HAP-1 (cell line): ENCODE measurements at regions not wholly inside any gene's neighbourhood (a gene's known extent, or its start where the extent isn't known, plus 50 kb on each side); places are given as distances from the start of the nearest gene placed in this dataset.
"Not testable (repeated sequence)": the region's sequence is repeated elsewhere in the genome, so short reads cannot be mapped to it uniquely, and the experiment has no call there.

Source experiments
- DNase-seq, 2 experiments: peaks; one replicate each; pipeline ENCODE4 v3.0.0-alpha.2; 2016 to 2020; ENCODE audit warnings: low spot score in 2 of 2
- H3K27me3 ChIP-seq: fragments of 250-450 bp; sonication (Bioruptor Pico); 2 replicates; pipeline ENCODE4 v1.5.1; 2020; ENCODE audit warnings: low read depth, mild to moderate bottlenecking, moderate library complexity
- H3K36me3 ChIP-seq: fragments of 250-450 bp; sonication (Bioruptor Pico); replicated peaks from 2 replicates; pipeline ENCODE4 v1.5.1; 2020; ENCODE audit warnings: mild to moderate bottlenecking
- H3K4me1 ChIP-seq: fragments of 250-450 bp; sonication (Bioruptor Pico); 2 replicates; pipeline ENCODE4 v1.5.1; 2020; ENCODE audit warnings: mild to moderate bottlenecking
- H3K4me3 ChIP-seq: fragments of 250-450 bp; sonication (Bioruptor Pico); 2 replicates; pipeline ENCODE4 v1.5.1; 2020; ENCODE audit warnings: mild to moderate bottlenecking, moderate library complexity
- H3K9me3 ChIP-seq: fragments of 250-450 bp; sonication (Bioruptor Pico); 2 replicates; pipeline ENCODE4 v1.5.1; 2020; ENCODE audit warnings: mild to moderate bottlenecking, moderate library complexity
- in situ Hi-C: fragments of 300-500 bp; cut with MboI; formaldehyde crosslinking; loops from 3 replicates; pipeline ENCODE4 v1.14.3; 2020; ENCODE audit warnings: low sequenced_read_pairs, inconsistent platforms, mixed read lengths

DNA sequence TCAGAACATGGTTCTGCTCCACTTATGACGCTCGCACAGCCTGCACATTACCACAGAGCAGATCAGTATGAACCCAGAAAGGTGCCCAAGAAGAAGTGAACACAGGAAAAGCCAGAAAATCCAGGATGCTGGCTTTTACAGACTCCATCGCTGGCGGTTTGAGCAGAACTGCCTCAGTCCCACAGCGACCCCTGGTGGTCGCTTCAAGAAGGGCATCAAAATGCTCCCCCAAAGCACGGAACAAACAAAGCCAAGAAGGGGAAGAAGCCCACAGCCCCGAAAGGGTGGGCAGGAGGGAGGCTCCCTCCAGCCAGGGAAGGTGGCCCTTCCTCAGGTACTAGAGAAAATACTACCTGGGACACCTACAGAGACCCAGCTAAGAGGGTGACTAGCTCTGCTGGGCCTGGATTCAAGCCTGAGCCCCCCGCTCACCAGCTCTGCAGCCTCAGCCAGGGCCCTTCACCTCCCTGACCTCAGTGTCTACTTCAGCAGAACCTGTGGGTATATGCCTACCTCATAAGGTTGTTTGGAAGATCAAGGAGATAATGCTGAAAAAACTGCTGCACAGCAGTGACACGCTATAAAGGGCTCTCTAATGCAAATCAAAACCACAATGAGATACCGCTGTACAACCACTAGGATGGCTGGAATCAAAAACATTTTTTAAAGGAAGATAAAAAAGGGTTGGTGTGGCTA is 98.1 kb downstream of the NCOR2 start:
- peaks cover 63% of the 10 kb centered on the region for H3K36me3 ChIP-seq
- no peak for DNase-seq

DNA sequence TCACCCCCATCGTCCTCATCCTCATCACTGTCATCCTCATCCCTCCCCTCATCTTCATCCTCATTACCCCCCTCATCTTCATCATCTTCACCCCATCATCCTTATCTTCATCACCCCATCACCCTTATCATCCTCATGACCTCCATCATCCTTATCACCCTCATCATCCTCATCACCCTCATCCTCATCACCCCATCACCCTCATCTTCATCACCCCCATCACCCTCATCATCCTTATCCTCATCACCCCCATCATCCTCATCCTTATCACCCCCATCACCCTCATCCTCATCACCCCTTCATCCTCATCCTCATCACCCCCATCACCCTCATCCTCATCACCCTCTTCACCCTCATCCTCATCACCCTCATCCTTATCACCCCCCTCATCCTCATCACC is 99.9 kb downstream of the NCOR2 start:
- H3K36me3 ChIP-seq = peaks cover 48% of the 10 kb centered on the region
- in situ Hi-C loops, H3K27me3 ChIP-seq, H3K4me1 ChIP-seq, H3K4me3 ChIP-seq, H3K9me3 ChIP-seq, DNase-seq: not testable (repeated sequence)

More for the DNA sequence above, 98.1 kb downstream of the NCOR2 start:
- Histone ChIP-seq H3K4me1 (no peaks in the 10 kb centered on the region), H3K27me3 (no peaks in the 10 kb centered on the region), H3K9me3 (0 out of 2 replicates have a peak, but pooled peaks cover 3% of the 10 kb centered on the region), H3K4me3 (no peak overlapping the region)
- in situ Hi-C loops = no loop called here

DNA sequence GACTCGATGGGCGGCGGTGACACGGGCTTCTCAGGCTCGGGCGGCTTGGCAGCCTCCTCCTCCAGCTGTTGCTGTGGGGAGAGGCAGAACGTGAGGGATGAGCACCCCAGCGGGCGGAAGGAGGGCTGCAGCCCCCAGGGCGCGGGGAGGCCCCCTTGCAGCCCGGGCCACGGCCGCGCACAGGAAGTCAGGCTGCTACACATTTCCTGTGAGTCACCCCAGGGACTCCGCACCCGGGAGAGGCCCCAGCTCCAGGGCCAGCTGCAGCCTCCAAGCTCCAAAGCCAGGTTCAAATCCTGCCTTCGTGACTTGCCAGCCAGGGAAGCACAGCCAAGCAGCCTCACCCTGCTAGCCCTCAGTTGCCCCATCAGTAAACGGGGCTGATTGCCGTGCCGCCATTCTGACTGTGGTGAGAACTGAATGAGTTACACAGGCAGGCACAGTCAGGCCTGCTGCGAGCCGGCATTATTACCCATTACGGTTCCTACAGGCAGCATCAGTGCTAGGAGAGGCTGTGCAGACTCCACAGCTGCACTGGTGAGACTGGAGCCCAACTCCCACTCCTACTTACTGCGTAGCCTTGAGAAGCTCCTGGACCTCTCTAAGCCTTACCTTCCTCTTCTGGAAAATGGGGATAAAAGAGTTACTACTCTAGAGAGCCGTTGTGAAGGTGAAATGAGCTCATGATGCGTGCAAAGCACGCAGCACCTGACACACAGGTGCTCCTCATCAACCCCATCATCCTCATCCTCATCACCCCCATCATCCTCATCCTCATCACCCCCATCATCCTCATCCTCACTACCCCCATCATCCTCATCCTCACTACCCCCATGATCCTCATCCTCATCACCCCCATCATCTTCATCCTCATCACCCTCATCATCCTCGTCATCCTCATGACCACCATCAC is 100.9 kb downstream of the NCOR2 start:
- no peak for DNase-seq
- Histone ChIP-seq H3K9me3 (0 out of 2 replicates have a peak, but pooled peaks cover 3% of the 10 kb centered on the region), H3K4me3 (no peak overlapping the region), H3K36me3 (peaks cover 42% of the 10 kb centered on the region), H3K27me3 (no peaks in the 10 kb centered on the region), H3K4me1 (no peaks in the 10 kb centered on the region)
- in situ Hi-C loops = no loop called here

DNA sequence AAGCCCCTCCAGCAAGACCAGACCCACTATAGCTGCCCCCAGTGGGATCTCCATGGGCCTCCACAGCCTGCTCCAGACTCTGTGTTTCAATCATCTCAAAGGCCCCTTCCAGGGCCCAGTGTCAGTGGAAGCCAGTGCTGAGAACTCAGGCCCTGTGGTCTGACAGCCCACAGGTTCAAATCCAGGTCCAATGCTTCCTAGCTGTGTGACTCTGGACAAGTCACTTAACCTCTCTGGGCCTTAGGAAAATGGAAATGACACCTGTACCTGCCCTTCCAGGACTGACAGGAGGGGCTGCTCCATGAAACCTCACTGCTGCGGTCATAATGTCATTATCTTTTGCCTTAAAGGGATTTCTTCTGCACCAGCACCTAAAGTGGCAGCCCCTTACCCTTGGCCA is 101.9 kb downstream of the NCOR2 start:
- in situ Hi-C loops = no loop called here
- no peak overlapping the region for H3K4me3 ChIP-seq
- H3K4me1 ChIP-seq = no peaks in the 10 kb centered on the region
- H3K9me3 ChIP-seq = 0 out of 2 replicates have a peak, but pooled peaks cover 3% of the 10 kb centered on the region
- DNase-seq = no peak
- peaks cover 39% of the 10 kb centered on the region for H3K36me3 ChIP-seq
- H3K27me3 ChIP-seq = no peaks in the 10 kb centered on the region

DNA sequence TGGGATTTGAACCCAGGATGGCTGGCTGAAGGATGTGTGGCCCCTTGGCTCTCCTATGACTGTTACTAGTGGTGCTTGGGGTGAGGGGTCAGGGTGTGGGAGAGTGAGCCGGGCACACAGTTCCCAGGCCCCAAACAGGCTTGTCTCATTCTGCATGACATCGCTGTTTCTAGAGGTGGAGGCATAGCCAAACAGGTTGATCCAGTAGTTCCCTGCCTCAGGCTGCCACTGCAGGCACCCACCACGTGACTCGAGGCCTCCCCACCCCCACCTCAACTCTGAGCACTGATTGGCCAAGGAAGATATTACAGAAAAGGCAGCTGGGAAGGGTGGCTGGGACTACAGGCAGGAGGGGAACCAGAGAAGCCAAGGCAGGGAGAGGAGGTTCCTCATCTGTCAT is 102.6 kb downstream of the NCOR2 start:
- in situ Hi-C loops = no loop called here
- Histone ChIP-seq H3K9me3 (no peaks in the 10 kb centered on the region), H3K27me3 (no peaks in the 10 kb centered on the region), H3K4me1 (no peaks in the 10 kb centered on the region), H3K4me3 (no peak overlapping the region), H3K36me3 (peaks cover 35% of the 10 kb centered on the region)
- no peak for DNase-seq

DNA sequence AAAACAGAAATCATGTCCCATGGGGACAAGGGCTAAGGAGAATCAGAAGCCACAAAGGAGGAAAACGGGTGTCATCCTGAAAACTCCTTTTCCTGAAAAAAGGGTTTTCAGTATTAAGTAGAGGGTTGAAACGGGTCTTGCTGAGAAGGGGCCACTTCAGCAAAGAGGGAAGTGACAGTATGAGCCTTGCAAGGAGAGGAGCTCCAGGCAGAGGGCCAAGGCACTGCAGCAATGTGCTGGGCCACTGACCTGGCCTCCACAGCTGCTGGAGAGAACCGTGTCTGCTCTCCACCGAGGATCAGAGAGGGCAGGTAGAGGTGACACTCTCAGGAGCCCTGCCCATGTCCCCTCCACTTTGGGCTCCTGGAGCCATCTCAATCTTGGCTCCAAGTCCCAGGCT is 103.3 kb downstream of the NCOR2 start:
- Histone ChIP-seq H3K36me3 (peaks cover 34% of the 10 kb centered on the region), H3K4me1 (no peaks in the 10 kb centered on the region), H3K9me3 (no peaks in the 10 kb centered on the region), H3K27me3 (no peaks in the 10 kb centered on the region), H3K4me3 (no peak overlapping the region)
- no peak for DNase-seq
- in situ Hi-C loops = no loop called here

DNA sequence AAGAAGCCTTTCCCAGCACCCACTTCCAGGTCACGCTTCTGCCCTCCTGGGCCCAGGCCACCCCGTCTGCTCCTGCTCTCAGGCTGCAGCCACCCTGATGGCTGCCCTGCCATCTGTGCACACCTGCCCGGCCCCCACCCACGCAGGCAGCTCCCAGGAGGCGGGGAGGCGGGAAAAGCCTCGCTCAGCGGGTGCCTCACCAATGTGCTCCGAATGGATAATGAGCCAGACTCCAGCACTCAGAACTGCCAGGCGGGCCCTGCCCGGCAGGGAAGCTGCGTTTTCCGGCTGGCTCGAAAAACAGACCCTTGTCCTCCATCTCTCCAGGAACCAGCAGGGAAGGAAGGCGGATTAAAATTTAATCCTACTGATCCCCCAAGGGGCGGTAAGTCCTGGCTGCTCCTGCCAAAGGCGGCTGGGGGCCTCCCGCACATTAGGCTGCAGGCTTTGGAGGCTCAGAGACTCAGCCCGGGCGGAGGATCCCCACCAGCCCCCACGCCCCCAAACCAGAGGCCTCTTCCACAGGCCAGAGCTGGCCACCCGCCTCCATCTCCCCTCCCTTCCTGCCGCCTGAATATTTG is 104.0 kb downstream of the NCOR2 start:
- Histone ChIP-seq H3K4me1 (no peaks in the 10 kb centered on the region), H3K27me3 (no peaks in the 10 kb centered on the region), H3K4me3 (no peak overlapping the region), H3K36me3 (peaks cover 37% of the 10 kb centered on the region), H3K9me3 (no peaks in the 10 kb centered on the region)
- DNase-seq = no peak
- in situ Hi-C loops = no loop called here

DNA sequence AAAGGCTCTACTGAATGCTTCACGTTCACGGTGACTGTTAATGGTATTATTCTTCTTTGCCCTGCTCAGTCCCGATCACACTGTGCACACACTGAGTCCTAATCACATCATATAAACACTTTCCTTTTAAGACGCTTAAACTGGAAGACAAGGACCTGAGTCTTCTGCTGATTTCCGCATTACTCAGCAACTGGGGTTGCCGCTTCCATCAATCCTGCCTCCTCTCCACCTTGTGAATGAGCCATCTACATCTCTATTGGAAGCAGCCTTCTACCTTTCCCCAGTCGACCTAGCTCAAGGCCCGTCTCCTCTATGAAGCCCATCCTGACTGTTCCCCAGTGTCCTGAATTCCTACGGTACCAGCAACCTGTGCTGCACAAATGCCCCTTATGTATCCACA is 104.7 kb downstream of the NCOR2 start:
- H3K9me3 ChIP-seq = no peaks in the 10 kb centered on the region
- H3K36me3 ChIP-seq = peaks cover 37% of the 10 kb centered on the region
- no peaks in the 10 kb centered on the region for H3K4me1 ChIP-seq
- H3K4me3 ChIP-seq = no peak overlapping the region
- no peak for DNase-seq
- in situ Hi-C loops = no loop called here
- H3K27me3 ChIP-seq = no peaks in the 10 kb centered on the region

DNA sequence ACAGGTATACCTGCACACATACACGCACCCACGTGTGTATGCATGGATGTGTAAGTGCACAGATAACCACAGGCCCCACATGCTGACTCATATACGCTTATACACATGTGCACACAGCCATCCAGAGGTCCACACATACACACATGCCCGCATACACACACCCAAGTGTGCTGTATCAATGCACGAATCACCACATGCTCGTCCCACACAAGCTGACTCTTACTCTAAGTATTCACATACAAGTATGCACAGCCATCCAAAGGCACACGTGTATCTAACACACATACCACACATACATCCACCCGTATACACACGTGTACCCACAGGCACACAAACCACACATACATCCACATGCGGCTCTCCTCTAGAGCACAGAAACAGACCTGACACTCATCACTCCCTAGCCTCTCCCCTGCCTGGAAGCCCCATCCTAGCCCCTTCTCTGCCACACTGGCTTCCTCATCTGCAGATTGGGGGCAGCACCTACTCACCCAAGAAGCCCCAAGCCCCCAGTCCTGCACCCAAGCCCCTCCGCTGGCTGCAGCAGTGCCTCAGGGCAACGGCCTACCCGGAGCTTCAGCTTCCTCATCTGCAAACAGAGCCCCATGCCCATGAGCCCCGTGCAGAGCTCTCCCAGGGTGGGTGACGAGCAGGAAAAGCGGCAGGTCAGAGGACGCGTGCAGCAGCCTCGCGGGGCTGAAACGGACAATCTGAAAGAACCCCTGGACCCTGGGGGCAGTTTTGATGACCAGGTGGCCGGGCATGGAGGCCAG is 105.4 kb downstream of the NCOR2 start:
- Histone ChIP-seq H3K36me3 (peaks cover 37% of the 10 kb centered on the region), H3K4me3 (no peak overlapping the region)
- in situ Hi-C loops = no loop called here

DNA sequence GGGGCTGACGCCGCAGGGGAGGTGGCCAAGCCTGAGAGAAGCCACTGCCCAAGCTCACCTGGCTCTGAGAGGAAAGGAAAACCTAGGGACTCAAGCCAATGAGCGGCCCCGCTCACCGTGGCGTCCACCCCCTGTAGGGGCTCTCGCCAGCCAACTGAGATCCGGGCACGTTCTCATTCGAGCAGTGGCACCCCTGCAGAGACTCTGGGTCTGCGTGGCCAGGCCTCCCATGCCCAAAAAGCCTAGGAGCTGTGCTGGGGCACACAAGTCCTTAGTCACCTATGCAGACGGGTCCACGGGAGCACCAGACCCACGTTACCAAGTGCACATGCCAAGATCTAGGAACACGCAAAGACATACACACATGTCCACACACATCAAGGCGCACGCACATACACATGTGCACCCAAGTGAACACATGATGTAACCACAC is 106.2 kb downstream of the NCOR2 start:
- in situ Hi-C loops = no loop called here
- peaks cover 37% of the 10 kb centered on the region for H3K36me3 ChIP-seq
- no peaks in the 10 kb centered on the region for H3K9me3 ChIP-seq
- no peak for DNase-seq
- H3K4me3 ChIP-seq = no peak overlapping the region
- H3K27me3 ChIP-seq = no peaks in the 10 kb centered on the region
- no peaks in the 10 kb centered on the region for H3K4me1 ChIP-seq

More for the DNA sequence above, 105.4 kb downstream of the NCOR2 start:
- no peak for DNase-seq
- H3K27me3 ChIP-seq = no peaks in the 10 kb centered on the region
- no peaks in the 10 kb centered on the region for H3K9me3 ChIP-seq
- no peaks in the 10 kb centered on the region for H3K4me1 ChIP-seq

DNA sequence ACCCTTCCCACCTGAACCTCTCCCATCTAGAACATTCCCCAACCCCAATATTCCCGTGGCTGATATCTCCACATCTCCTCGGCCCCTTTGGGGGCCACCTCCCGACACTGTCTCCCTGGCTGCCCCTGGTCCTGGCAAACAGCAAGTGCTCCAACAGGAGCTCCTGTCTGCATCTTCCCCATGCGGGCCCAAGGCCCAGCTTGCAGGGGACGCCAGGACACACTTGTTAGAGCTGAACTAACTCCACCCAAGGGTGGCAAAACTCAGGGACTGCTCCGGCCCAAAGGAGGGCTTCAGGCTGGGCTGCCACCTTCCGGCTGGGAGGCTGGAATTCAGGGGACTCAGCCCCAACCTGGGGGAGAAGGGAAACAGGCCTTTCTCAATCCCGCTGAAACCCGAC is 106.6 kb downstream of the NCOR2 start:
- H3K36me3 ChIP-seq = peaks cover 33% of the 10 kb centered on the region
- H3K4me3 ChIP-seq = no peak overlapping the region
- H3K9me3 ChIP-seq = no peaks in the 10 kb centered on the region
- in situ Hi-C loops = no loop called here
- H3K27me3 ChIP-seq = no peaks in the 10 kb centered on the region
- H3K4me1 ChIP-seq = no peaks in the 10 kb centered on the region
- DNase-seq = no peak

DNA sequence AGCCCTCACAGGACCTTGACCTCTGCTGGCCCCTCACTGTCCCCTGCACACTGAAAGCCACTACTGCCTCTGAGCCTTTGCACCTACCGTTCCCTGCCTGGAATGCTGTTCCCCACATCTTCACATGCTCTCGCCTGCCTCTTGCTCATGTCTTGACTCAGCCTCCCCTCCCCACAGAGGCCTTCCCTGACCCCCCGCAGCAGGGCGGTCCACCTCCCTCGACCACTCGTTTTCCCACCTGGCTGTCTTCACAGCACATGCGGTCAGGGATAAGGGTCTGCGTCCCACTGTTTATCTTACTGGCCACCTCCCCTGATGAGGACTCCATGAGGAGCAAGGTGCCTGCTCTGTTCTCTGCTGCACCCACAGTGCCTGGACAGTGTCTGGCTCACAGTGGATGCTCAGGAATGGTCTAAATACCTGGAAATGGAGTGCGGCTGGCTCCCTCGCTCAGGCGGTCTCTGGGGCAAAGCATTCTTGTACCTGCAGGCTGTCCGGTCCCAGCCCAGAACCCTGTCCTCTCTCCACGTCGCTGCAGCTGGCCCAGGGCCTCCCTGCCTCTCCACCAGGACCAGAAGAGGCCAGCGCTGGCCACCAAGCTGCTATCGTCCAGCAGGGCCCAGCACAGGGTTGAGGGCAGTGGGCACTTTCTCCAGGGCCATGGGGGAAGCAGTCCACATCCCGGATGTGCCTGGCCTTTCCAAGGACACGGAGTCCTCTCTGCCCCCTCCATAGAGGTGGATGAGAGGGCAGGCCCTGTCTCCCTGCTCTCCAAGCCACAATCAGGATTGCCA is 107.4 kb downstream of the NCOR2 start:
- H3K4me3 ChIP-seq = no peak overlapping the region
- H3K9me3 ChIP-seq = no peaks in the 10 kb centered on the region
- H3K36me3 ChIP-seq = peaks cover 26% of the 10 kb centered on the region
- no peak for DNase-seq
- in situ Hi-C loops = no loop called here
- no peaks in the 10 kb centered on the region for H3K4me1 ChIP-seq
- H3K27me3 ChIP-seq = no peaks in the 10 kb centered on the region
